Mesendoderm (in vitro differentiated cells): ENCODE measurements at regions not wholly inside any gene's neighbourhood (a gene's known extent, or its start where the extent isn't known, plus 50 kb on each side); places are given as distances from the start of the nearest gene placed in this dataset.

Experiments
- DNase-seq: peaks from one replicate; pipeline ENCODE4 v3.0.0; 2013
- H2AK5ac ChIP-seq: 2 replicates; pipeline ENCODE4 v1.6.1; 2013; ENCODE audit warnings: low read length, inconsistent platforms
- H2BK120ac ChIP-seq: 2 replicates; pipeline ENCODE4 v1.6.1; 2013; ENCODE audit warnings: low read depth, mild to moderate bottlenecking, low read length, moderate library complexity, mixed read lengths
- H2BK15ac ChIP-seq: replicated peaks from 2 replicates; pipeline ENCODE4 v1.6.1; 2013; ENCODE audit warnings: low read depth, mild to moderate bottlenecking, moderate library complexity
- H2BK5ac ChIP-seq: 2 replicates; pipeline ENCODE4 v1.6.1; 2013; ENCODE audit warnings: low read length, inconsistent platforms
- H3K18ac ChIP-seq: 2 replicates; pipeline ENCODE4 v1.6.1; 2013; ENCODE audit warnings: mild to moderate bottlenecking, low read length, mixed read lengths
- H3K23ac ChIP-seq: one replicate; pipeline ENCODE4 v1.6.1; 2013; ENCODE audit warnings: low read length
- H3K27ac ChIP-seq: 2 replicates; pipeline ENCODE4 v1.5.1; 2013; ENCODE audit warnings: low read depth, mild to moderate bottlenecking, inconsistent platforms, low read length, moderate library complexity
- H3K27me3 ChIP-seq: 2 replicates; pipeline ENCODE4 v1.6.1; 2013; ENCODE audit warnings: low read length, control low read depth, mild to moderate bottlenecking, inconsistent platforms; ENCODE audit not compliant: insufficient read depth, poor library complexity
- H3K36me3 ChIP-seq: 2 replicates; pipeline ENCODE4 v1.6.1; 2013; ENCODE audit warnings: low read length, inconsistent platforms; ENCODE audit not compliant: control insufficient read depth, insufficient read depth
- H3K4ac ChIP-seq: one replicate; pipeline ENCODE4 v1.6.1; 2013; ENCODE audit warnings: low read depth, mild to moderate bottlenecking, low read length, moderate library complexity
- H3K4me1 ChIP-seq: 2 replicates; pipeline ENCODE4 v1.6.1; 2013; ENCODE audit warnings: low read depth, low read length, inconsistent platforms; ENCODE audit not compliant: control insufficient read depth
- H3K4me2 ChIP-seq: 2 replicates; pipeline ENCODE4 v1.6.1; 2013; ENCODE audit warnings: low read length
- H3K4me3 ChIP-seq: 2 replicates; pipeline ENCODE4 v1.5.1; 2013; ENCODE audit warnings: mild to moderate bottlenecking, low read length
- H3K56ac ChIP-seq: one replicate; pipeline ENCODE4 v1.6.1; 2013; ENCODE audit warnings: low read length
- H3K79me1 ChIP-seq: 2 replicates; pipeline ENCODE4 v1.6.1; 2013; ENCODE audit warnings: low read length, inconsistent platforms
- H3K79me2 ChIP-seq: 2 replicates; pipeline ENCODE4 v1.6.1; 2013; ENCODE audit warnings: mild to moderate bottlenecking, low read length; ENCODE audit not compliant: control insufficient read depth, insufficient read depth
- H3K9ac ChIP-seq: 2 replicates; pipeline ENCODE4 v1.6.1; 2013; ENCODE audit warnings: low read length, inconsistent platforms
- H4K5ac ChIP-seq: one replicate; pipeline ENCODE4 v1.6.1; 2013; ENCODE audit warnings: low read length
- H4K8ac ChIP-seq: one replicate; pipeline ENCODE4 v1.6.1; 2013; ENCODE audit warnings: low read depth, mild to moderate bottlenecking, control low read depth, low read length, moderate library complexity
- WGBS: extraction: QIAGEN DNeasy Blood & Tissue Kit; methylation state at CpG from one replicate; pipeline ENCODE4 v1.1.7; 2013; ENCODE audit warnings: low lambda C conversion rate, missing lambda C conversion rate; ENCODE audit not compliant: insufficient coverage; ENCODE audit errors: extremely low coverage; 5-methylcytosine and 5-hydroxymethylcytosine counted together

DNA sequence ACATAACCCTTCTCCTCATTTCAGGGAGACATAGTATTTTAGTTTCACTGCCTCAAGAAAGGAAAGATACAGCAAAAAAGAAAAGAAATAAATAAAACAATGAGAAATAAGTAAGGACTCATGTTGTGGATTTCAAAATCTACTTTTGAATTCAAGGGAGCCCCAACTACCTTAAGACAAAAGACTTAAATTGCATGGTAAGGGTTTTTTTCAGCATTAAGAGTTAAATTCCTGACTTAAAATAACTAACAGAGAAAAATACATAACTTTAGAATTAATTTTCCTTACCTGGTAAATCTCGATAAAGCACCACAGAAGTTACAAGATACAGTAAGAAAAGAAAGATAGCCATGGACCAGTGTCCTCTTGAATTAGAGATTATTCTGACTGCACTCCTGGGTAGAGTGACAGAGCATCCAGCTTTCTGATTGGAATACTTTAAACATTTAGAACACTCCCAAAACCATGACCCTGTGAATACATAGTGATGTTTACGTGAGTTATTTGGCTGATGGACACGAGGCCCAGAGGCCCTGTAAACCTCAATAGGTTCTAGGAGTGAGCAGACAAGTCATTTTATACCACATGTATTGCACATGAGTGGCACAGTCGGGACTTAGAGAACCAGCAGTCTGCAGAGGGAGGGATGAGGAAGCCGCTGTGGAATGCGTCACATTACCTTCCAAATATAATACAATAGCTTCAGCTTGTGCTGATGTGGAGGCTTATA, 292.5 kb upstream of the SEMA3C start:
- no CpG with 5 or more reads among the region's 6 CpGs for WGBS

DNA sequence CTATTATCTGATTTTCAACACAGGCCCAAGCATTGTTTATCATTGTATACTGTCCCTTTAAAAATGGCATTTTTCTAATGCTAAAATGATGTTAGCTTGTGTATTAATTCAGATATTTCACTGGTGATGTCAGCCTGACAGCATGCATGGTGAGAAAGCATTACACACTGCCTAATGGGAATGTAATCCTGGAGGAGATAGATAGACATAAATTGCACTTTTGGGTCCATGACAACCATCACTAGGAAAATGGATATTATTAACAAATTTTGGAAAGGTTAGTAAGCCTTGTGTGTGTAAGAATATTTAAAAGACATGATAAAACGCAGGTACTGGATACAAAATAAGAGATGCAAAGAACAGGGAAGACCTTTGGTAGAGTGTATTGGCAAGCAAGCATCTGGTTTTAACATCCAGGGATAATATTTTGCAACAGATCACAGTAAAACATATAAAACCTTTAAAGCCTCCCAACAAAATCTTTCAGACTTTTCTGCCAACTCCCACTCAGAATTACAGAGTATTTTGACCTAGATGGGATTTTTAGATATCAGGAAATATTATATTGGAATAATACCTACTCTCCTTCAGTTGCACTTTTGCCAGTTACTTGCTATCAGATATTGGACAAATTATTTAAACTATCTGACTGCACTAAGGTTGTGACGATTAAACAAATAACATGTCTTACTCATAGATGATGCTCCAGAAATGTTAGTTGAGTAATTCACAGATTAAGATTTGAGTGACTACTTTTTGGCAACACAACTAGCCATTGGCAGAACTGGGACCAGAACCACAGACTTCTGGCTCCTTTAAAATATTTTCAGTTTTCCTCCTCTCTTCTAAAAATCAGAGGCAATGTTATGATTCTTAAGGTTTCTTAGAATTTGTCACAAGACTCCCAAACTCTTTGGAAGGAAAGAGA, 291.6 kb upstream of the SEMA3C start:
- no peak overlapping the region for H3K27ac ChIP-seq
- no peak overlapping the region for H4K8ac ChIP-seq
- no CpG with 5 or more reads among the region's 2 CpGs for WGBS

More for the DNA sequence above, 292.5 kb upstream of the SEMA3C start:
- Histone ChIP-seq H2BK15ac (no peak overlapping the region), H2AK5ac (no peak overlapping the region), H3K4me3 (no peak overlapping the region), H3K23ac (no peak overlapping the region), H3K4ac (no peak overlapping the region), H3K18ac (no peak overlapping the region), H4K5ac (no peak overlapping the region), H3K27ac (no peak overlapping the region), H2BK120ac (no peak overlapping the region), H3K9ac (no peak overlapping the region), H3K56ac (no peak overlapping the region), H3K27me3 (no peaks in the 10 kb centered on the region), H3K79me2 (no peaks in the 10 kb centered on the region), H3K4me2 (no peak overlapping the region), H4K8ac (no peak overlapping the region), H2BK5ac (no peak overlapping the region), H3K36me3 (no peaks in the 10 kb centered on the region), H3K79me1 (no peaks in the 10 kb centered on the region), H3K4me1 (peaks cover 2% of the 10 kb centered on the region)
- peak; percentile 34 for DNase-seq

DNA sequence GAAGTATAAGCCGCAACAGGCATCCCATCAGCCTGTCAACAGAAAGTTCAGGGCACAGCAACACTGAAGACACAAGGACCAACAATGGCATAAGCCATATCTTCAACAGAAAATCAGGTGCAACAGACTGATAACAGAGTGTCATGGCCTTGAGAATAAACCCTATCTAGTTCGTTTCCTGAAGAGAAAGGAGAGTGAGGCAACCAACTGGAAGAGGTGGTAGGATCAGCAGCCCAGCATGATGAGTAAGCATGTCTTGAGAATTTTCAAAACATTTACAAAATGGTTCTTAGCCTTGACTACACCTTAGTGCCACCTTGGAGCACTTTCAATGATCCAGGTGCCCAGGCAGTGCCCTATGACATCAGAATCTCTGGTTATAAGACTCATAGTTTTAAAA, 290.2 kb upstream of the SEMA3C start:
- Histone ChIP-seq H3K79me2 (no peaks in the 10 kb centered on the region), H3K9ac (no peak overlapping the region), H3K4me1 (peaks cover 2% of the 10 kb centered on the region), H3K27me3 (no peaks in the 10 kb centered on the region), H3K27ac (no peak overlapping the region), H3K36me3 (no peaks in the 10 kb centered on the region), H3K79me1 (no peaks in the 10 kb centered on the region), H3K4me2 (no peak overlapping the region), H2AK5ac (no peak overlapping the region), H2BK5ac (no peak overlapping the region), H3K23ac (no peak overlapping the region), H3K4ac (peak overlapping the region; percentile 16), H4K8ac (no peak overlapping the region), H4K5ac (no peak overlapping the region), H2BK120ac (no peak overlapping the region), H3K56ac (no peak overlapping the region), H3K18ac (no peak overlapping the region), H2BK15ac (no peak overlapping the region), H3K4me3 (no peak overlapping the region)
- DNase-seq, result peak; percentile 22
- no CpG with 5 or more reads among the region's 2 CpGs for WGBS

More for the DNA sequence above, 291.6 kb upstream of the SEMA3C start:
- Histone ChIP-seq H3K56ac (no peak overlapping the region), H2BK5ac (no peak overlapping the region), H2BK15ac (no peak overlapping the region), H2BK120ac (no peak overlapping the region), H3K4ac (no peak overlapping the region), H3K18ac (no peak overlapping the region), H3K23ac (no peak overlapping the region), H3K36me3 (no peaks in the 10 kb centered on the region), H3K4me3 (no peak overlapping the region), H2AK5ac (no peak overlapping the region), H3K4me1 (peaks cover 2% of the 10 kb centered on the region), H3K9ac (no peak overlapping the region), H3K4me2 (no peak overlapping the region), H3K79me1 (no peaks in the 10 kb centered on the region), H3K27me3 (no peaks in the 10 kb centered on the region), H3K79me2 (no peaks in the 10 kb centered on the region), H4K5ac (no peak overlapping the region)
- no peak for DNase-seq

DNA sequence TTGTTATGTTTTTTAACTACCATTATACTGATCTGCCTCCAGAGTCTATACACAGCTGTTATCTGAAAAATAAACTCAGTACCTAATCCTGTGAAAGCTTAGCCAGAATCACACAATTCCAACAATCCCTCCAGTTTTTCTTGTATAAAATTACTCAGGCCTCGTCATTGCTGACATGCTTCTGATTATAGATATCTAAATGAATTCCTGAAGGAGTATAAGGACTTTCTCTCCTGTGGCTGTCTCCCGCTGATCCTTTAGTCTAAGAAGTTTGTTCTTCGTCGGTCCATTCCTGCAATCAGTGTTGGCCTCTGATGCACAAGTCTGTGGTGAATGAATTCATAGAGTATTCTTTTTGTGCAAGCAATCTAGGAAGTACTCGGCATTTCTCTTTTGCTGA, 288.9 kb upstream of the SEMA3C start:
- Histone ChIP-seq H2BK5ac (no peak overlapping the region), H4K5ac (no peak overlapping the region), H3K4ac (no peak overlapping the region), H2BK15ac (no peak overlapping the region), H3K18ac (no peak overlapping the region), H2BK120ac (no peak overlapping the region), H3K4me3 (no peak overlapping the region), H2AK5ac (no peak overlapping the region), H3K27ac (no peak overlapping the region), H3K27me3 (no peaks in the 10 kb centered on the region), H3K9ac (no peak overlapping the region), H3K79me1 (no peaks in the 10 kb centered on the region), H3K79me2 (no peaks in the 10 kb centered on the region), H3K36me3 (no peaks in the 10 kb centered on the region), H4K8ac (no peak overlapping the region), H3K56ac (no peak overlapping the region), H3K23ac (no peak overlapping the region), H3K4me1 (peaks cover 2% of the 10 kb centered on the region), H3K4me2 (no peak overlapping the region)
- DNase-seq, result no peak
- WGBS, result no CpG with 5 or more reads among the region's 5 CpGs

DNA sequence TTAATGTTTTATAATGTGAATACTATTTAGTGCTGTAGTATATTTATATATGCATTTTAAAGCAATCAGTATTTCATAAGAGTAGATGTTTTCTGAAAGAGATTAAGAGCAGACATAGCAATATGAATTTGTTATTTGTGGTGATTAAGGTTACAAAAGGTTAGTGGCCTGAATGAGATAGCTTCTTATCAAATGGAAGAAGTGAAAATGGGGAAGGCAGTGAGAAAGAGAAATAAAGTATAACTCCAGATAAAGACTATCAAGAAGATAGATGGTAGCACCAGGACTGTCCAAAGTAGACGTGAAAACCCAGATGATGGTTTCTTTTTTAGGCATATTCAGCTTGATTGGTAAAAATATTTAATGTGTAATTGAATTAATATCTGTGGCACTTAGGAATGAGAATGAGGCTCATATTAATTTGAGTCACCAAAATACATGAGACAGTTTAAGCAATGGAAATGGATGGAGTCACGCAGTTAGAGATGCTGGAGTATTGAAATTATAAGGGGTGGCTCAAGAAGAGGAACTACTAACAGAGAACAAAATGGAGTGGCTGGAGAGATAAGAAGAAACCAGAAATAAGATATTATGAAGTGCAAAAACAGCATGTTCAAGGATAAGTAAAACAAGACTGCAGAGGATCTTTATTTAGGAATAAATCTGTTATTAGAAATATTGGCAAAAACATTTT, 288.0 kb upstream of the SEMA3C start:
- H3K56ac ChIP-seq, result no peak overlapping the region
- H2BK120ac ChIP-seq, result no peak overlapping the region
- no peak overlapping the region for H2BK5ac ChIP-seq
- WGBS, result no CpG with 5 or more reads among the region's 2 CpGs
- H3K4me2 ChIP-seq, result no peak overlapping the region
- no peak overlapping the region for H3K23ac ChIP-seq
- H2AK5ac ChIP-seq, result no peak overlapping the region
- no peak overlapping the region for H4K8ac ChIP-seq
- H2BK15ac ChIP-seq, result no peak overlapping the region
- no peak overlapping the region for H3K9ac ChIP-seq
- no peak overlapping the region for H3K4ac ChIP-seq
- H3K27me3 ChIP-seq, result no peaks in the 10 kb centered on the region
- no peaks in the 10 kb centered on the region for H3K79me1 ChIP-seq
- H3K4me3 ChIP-seq, result no peak overlapping the region
- H3K18ac ChIP-seq, result no peak overlapping the region
- H3K27ac ChIP-seq, result no peak overlapping the region
- peaks cover 2% of the 10 kb centered on the region for H3K4me1 ChIP-seq
- DNase-seq, result no peak
- no peaks in the 10 kb centered on the region for H3K36me3 ChIP-seq
- H4K5ac ChIP-seq, result no peak overlapping the region
- H3K79me2 ChIP-seq, result no peaks in the 10 kb centered on the region
